Cerebellar nuclear complex (tissue), 1 donor: ENCODE measurements at regions not wholly inside any gene's neighbourhood (a gene's known extent, or its start where the extent isn't known, plus 50 kb on each side); places are given as distances from the start of the nearest gene placed in this dataset.

Experiments used
- DNase-seq, 2 experiments: peaks; one replicate each; lab custom pipeline; 2025; lab: John Stamatoyannopoulos, UW

DNA sequence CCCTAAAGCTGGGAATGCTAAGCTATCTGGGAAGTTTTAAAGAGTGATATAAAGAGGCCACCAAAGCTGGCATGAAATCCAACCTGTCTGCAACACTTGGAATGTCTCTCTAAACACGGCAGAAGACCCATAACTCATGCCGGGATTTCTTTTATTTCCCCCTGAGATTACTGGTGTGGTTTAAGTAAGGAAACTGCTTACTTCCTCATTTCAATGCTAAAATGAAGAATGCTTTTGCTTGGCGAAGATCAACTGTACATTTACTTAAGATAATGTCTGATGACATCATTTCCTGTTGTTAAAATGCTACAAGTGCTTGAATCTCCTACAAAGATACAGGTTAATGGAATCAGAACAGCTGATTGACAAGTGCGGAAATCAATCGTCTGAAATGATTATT, 353.8 kb upstream of the SALL3 start:
- DNase-seq, result no peak

DNA sequence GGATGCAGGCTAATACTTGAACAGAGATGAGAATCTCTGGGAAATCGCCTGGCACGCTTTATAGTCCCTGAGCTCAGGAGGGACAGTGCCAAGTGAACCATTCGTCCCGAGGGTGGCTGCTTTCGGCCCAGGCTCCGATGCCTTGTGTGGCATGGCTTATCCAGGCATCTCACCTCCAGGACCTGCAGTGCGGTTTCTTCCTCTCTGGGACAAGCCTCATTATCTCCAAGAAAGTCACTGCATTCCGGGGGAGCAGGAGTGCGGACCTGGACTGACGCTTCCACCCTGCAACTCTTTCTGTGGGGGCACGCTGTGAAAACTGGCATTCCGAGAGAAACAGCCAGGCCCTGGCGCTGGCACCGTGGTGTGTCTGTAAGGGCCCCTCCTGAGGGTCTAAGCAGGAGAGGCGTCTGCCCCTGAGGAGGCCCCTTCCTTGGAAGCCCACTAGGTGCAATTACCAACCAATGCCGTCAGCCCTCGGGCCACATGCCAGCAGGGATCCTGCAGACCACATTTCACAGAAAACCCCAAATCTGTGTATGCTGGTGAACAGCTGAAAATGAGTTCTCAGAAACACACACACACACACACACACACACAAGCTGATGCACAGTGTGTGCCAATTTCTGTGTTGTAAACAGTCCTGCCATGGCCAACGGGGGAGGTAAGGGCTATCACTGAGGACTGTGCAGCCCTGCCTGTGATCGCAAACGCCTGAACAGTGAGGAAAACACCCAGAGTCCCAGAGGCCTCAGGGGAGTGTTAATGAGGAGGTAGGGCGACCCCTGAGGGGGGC, 351.9 kb upstream of the SALL3 start:
- DNase-seq, result no peak

GRCh38 chr18:78629426-78629825, 350.2 kb upstream of the SALL3 start:
- DNase-seq, result no peak

GRCh38 chr18:78630356-78630755, 349.3 kb upstream of the SALL3 start:
- no peak for DNase-seq

- no peak for DNase-seq
These were observed 348.6 kb upstream of the SALL3 start for GRCh38 chr18:78630981-78631510.

GRCh38 chr18:78632111-78632541, 347.5 kb upstream of the SALL3 start:
- no peak for DNase-seq

GRCh38 chr18:78634061-78634696, 345.4 kb upstream of the SALL3 start:
- no peak for DNase-seq

DNA sequence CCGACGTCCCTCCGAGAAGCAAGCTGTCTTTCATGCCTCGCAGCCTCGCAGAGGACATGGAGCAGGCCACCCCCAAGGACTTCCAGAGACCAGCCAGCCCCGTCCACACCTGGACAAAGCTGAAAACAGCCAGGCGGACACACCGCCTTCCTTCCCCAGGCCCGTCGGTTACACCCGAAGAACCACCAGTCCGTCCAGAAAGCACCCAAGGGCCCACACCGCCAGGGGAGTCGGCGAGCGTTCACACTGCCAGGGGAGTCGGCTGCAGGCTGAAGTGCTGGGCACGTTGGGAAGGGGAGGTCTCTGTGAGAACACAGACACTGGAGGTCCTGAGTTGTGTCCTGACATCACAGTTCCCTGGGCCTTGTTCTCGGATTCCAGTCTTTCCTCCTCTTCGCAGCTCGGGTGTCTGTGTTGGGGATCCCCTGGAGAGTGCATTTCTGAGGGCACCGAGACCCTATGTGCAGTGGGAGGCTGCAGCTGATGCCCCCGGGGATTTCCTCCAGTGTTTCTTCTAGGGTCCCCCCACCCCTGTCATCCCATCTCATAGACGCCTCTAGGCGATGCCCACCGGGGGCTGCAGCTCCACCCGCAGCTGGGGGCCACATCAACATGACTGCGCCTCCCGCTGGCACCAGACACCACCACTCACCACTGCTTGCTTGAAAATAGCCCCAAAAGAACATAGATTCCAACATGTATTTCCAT, 344.4 kb upstream of the SALL3 start:
- DNase-seq, result no peak

DNA sequence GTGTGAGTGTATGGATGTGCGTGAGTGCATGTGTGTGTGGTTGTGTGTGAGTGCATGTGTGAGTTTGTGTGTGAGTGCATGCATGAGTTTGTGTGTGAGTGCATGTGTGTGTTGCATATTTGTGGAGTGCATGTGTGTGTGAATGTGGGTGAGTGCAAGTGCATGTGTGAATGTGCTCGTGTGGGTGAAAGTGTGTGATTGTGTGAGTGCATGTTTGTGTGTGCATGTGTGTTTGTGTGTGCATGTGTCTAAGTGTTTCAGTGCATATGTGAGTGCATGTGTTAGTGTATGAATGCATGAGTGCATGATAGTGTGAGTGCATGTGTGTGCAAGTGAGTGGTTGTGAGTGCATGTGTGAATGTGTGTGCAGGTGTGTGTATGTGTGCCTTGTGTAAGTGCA, 343.4 kb upstream of the SALL3 start:
- DNase-seq, result no peak

GRCh38 chr18:78637442-78638402, 341.9 kb upstream of the SALL3 start:
- DNase-seq, result no peak

DNA sequence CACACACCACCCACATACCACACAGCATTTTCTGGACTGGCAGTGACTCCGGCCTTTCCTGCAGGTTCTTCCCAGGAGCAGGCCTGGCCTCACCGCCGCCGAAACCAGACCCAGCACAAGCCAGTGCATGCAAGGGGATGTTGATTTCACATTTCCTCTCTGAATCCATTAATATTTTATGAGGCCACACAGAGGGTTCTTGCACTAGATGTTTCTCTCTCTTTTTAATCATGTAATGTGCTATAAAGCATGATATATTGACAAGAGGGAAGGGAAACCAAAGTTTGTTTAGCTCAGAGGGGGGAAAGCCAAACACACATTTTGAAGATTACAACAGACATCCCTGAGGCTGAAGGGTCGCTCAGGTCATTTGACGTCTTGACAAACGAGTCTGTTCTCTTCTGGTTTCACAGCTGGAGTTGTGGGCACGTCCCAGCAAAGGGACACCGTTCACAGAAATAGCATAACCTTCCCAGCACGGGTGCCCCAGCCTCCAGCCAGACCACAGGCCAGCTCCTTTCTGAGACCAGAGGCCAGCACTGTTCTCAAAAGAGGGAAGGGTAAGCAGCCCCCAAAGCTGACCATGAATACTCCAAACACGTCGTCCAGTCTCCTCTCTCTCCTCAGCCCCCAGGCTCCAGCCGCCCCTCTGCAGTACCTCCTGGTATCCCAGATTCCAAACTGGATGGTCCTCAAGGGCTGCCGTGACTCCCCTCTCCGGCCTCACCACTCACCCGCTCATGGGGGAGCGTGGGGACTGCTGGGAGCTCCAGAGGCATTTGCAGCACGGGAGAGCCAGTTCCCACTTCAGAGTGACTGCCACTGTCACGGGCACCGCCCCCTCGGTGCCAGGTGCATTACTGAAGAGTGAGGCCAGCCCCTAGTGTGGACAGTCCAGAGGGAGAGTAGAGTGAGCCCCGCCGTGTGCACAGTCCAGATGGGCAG, 340.3 kb upstream of the SALL3 start:
- no peak for DNase-seq

DNA sequence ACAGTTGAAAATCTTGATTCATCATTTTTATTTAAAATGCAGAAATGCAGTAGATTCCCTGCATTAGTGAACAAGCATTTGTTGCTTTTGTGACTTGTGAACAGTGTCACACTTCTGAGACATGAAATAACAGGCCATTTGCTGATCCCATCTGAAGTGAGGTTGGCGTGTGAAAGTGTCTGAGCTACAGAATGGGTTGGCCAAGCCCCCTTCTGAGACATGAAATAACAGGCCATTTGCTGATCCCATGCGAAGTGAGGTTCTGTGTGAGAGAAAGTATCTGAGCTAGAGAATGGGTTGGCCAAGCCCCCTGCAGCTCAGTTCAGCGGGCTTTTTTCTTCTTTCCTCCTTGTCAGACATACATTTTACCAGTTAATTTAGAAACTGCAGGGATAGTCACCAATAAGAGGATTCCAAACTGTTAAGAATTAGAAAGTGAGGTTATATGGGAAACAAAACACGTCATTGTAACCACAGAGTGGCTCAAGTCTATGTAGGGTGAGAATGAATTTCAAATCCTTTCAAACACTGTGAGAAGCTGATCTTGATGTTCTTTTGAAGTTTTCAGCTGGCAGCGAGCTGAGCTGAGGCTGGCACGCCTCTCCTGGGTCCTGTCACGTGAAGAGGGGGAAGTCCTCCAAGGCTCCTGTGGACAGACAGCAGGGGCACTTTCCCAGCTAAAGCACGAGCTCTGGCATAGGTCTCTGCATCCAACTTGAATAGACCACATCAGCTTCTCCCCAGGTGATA, 339.2 kb upstream of the SALL3 start:
- no peak for DNase-seq

DNA sequence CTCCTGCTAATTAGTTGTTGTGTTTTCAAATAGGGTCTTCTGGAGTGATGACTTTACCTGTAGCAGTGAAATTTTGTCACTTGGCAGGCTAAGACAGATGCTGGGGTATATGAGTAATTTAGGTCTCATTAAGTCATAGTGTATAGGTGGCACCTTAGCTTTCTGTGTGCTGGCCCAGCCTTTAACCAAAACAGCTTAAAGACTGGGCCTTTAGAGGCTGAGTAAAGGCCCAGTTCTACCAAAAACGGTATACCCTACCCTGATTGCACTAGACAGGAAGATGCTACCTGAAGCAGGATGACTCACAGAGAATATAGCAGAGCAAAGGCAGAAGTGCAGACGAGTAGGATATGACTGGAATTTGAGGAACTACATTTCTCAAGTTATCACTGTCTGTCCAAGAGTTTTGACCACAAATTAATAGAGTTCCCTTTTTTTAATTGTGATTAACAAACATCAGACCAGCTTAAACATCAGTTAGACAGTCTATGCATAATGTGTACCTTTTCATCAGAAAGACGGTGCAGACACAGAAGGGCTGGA, 337.9 kb upstream of the SALL3 start:
- no peak for DNase-seq

DNA sequence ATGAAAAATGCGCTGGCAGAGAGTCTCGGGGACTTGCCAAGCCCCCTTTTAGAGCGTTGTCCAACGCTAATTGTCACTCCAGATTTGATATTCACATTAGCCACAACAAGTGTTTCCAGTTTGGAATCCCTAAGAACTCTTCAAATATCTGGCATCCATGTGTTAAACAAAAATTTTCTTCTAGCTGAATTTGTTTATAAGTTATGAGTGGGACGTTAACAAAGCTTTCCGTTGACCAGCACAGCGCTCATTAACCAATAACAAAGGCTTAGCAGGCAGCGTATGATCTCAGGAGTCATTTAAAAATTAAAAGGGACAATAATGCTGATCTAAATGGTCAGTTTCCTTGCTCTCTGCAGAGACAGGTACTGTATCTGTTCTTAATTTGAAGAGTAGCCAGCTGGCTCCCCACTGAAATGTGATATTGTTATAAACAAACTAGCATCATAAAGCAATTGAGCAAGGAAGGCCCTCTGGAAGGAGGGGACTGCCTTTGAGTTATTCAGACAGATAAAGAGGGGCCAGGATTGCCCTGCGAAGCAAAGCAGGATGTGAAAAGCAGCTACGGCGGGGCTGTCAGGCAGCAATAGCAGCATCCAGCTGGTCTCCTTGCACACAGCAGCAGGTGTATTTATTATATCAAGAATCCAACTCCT, 337.2 kb upstream of the SALL3 start:
- no peak for DNase-seq

DNA sequence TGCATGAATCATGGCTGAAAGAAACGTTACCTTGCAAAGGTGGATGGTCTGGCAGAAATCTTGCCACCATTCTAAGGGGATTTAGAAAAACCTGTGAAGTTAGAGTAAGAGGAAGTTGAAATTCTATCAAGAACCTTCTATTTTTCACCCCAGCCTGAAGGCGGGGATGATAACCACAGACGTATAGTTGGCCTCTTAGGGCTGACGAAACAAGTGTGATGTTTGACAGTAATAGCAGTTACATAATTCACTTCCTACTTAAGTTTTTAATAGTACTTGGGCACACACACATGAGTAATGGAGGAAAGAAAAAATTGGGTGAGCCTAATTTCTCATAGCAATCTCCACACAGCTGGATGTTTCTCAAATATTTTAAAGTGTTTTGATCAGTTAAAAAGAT, 336.6 kb upstream of the SALL3 start:
- no peak for DNase-seq

DNA sequence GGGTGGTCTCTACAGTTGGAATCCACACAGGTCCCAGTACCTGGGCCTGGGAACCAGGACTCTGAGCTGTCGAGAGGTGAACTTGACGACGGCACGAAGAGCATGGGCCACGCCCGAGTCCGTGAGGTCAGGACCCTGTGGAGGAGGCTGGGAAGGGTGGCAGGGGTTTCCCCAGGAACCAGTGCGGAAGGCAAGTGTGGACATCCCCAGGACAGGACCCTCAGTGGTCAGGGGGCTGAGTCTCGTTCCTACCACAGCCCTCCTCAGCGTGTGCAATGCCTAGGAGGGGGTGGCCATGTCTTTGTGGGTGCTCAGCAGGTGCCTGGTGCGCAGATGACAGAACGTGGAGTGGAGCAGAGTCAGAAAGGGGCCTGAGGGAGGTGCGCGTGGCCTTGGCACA, 335.6 kb upstream of the SALL3 start:
- no peak for DNase-seq

- no peak for DNase-seq
These were observed 334.4 kb upstream of the SALL3 start for GRCh38 chr18:78645216-78645615.

DNA sequence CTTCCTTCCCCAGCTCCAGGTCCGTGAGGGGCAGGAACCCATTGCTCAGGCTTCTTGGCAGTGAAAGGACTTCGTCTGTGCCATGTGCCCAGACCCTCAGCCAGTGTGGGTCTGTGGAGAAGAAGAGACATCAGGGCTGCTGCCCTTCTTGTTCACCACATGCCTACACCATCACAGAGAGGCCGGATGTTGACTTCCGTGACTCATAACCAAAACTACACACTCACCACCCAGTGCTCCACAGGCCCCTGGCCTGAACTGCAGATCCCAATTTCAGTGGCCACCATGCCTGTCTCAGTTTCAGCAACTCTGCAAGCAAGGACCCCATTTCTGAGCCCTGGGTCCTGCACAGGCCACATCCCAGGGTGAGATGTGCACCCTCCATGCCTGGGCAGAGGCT, 332.6 kb upstream of the SALL3 start:
- DNase-seq, result no peak

DNA sequence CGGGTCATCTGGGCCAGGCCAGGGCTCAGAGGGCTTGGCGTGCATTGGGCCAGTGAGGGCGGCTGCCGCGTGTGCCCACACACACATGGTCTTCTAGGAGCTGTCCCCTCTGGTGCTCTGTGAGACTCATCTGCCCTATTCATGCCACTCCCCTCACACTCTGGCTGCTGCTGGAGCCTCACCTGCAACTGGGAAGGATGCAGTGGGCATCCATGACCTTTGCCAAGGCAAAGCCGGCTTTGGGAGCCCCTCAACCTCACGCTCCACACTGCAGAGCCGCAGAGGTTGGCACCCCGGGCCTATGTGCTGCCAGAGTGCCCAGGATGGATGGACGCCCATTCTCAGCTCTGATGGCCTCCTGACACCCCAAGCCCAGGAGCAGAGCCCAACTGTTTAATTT, 330.2 kb upstream of the SALL3 start:
- DNase-seq, result no peak
